ENCODE measurements at regions not wholly inside any gene's neighbourhood (a gene's known extent, or its start where the extent isn't known, plus 50 kb on each side); places are given as distances from the start of the nearest gene placed in this dataset.

DNA sequence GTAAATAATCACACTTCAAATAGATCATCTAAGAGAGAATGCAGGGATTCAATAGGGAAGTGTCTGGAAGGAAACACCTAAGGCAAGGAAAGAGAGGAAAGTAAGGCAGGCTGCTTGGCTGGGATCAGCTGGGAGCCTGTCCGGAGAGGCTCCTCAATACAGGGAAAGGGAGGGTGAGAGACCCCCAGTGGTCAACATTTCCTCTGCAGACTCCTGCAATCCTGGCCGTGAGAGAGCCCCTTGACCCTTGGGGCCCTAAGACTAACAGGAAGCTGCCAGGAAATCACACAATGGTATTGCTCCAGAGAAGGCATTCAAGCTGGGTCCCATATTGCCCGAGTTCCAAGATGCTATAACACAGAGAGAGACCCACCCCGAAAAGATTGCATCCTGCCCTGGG, 549.4 kb downstream of the NYAP2 start:
- TF ChIP-seq, protein P1, sequence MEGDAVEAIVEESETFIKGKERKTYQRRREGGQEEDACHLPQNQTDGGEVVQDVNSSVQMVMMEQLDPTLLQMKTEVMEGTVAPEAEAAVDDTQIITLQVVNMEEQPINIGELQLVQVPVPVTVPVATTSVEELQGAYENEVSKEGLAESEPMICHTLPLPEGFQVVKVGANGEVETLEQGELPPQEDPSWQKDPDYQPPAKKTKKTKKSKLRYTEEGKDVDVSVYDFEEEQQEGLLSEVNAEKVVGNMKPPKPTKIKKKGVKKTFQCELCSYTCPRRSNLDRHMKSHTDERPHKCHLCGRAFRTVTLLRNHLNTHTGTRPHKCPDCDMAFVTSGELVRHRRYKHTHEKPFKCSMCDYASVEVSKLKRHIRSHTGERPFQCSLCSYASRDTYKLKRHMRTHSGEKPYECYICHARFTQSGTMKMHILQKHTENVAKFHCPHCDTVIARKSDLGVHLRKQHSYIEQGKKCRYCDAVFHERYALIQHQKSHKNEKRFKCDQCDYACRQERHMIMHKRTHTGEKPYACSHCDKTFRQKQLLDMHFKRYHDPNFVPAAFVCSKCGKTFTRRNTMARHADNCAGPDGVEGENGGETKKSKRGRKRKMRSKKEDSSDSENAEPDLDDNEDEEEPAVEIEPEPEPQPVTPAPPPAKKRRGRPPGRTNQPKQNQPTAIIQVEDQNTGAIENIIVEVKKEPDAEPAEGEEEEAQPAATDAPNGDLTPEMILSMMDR (conservative IDR thresholded peaks at IDR 0.05 in 1 of 2, IDR thresholded peaks at IDR 0.05 in 1 of 2; ENCODE audit: low read depth in 1 of 2, low read length in 2 of 2): no peak
- TF ChIP-seq EZH2 (IDR thresholded peaks at IDR 0.05; ENCODE audit: low read length, missing control alignments): no peak
